RWPE1 (cell line): ENCODE measurements at regions not wholly inside any gene's neighbourhood (a gene's known extent, or its start where the extent isn't known, plus 50 kb on each side); places are given as distances from the start of the nearest gene placed in this dataset.

Experiments
- CTCF ChIA-PET: fragments of 350-600 bp; sonication (Branson Sonifier 250); formaldehyde crosslinking; extraction: SDS; loops from one replicate; lab custom pipeline; 2021; lab: Yijun Ruan, JAX
- POLR2A ChIA-PET: fragments of 400-600 bp; formaldehyde crosslinking; extraction: SDS; loops from one replicate; lab custom pipeline; 2020; ENCODE audit warnings: antibody characterized with exemption; ENCODE audit not compliant: low non-redundant PET; lab: Yijun Ruan, JAX
- DNase-seq: peaks from one replicate; pipeline ENCODE4 v3.0.0; 2012; ENCODE audit warnings: low spot score
- H3K27ac ChIP-seq: fragments of 450-650 bp; 2 replicates; pipeline ENCODE4 v1.5.1; 2017
- CTCF ChIP-seq: fragments of 450-650 bp; conservative IDR thresholded peaks from 2 replicates; pipeline ENCODE4 v1.5.1; 2017; ENCODE audit warnings: low read depth, mild to moderate bottlenecking

GRCh38 chr12:124513297-124513867, 54.0 kb downstream of the NCOR2 start:
- ChIA-PET POLR2A (no interaction called here), CTCF (interaction anchor here (0.6 to 0.8 kb wide), 2 partner anchors 13 to 152 kb away, joined by 3 read pairs; no protein-coding TSS in a partner anchor)
- peak overlapping the region; percentile 100 for H3K27ac ChIP-seq
- no peak for TF ChIP-seq CTCF
- no peak for DNase-seq

- ChIA-PET POLR2A (interaction anchor here (0.8 kb wide), 1 partner anchor 12 kb away, joined by 3 read pairs; no protein-coding TSS in a partner anchor), CTCF (interaction anchor here (0.6 to 0.8 kb wide), 4 partner anchors 12 to 1055 kb away, joined by 3 to 4 read pairs (median 3); no protein-coding TSS in a partner anchor)
- TF ChIP-seq CTCF, result no peak
- DNase-seq, result peak; percentile 83
- peak overlapping the region; percentile 100 for H3K27ac ChIP-seq
These were observed 54.6 kb downstream of the NCOR2 start for GRCh38 chr12:124512667-124513296.

- CTCF ChIA-PET, result no interaction called here
- POLR2A ChIA-PET, result interaction anchor here (0.6 kb wide), 1 partner anchor 171 kb away, joined by 3 read pairs; no protein-coding TSS in a partner anchor
- DNase-seq, result no peak
- peak overlapping the region; percentile 100 for H3K27ac ChIP-seq
- TF ChIP-seq CTCF, result no peak
These were observed 56.0 kb downstream of the NCOR2 start for GRCh38 chr12:124511259-124511985.

GRCh38 chr12:124510301-124510970, 57.0 kb downstream of the NCOR2 start:
- POLR2A ChIA-PET, result no interaction called here
- peak overlapping the region; percentile 100 for H3K27ac ChIP-seq
- no peak for DNase-seq
- CTCF ChIA-PET, result interaction anchor here (0.9 kb wide), 2 partner anchors 27 to 260 kb away, joined by 3 to 5 read pairs; no protein-coding TSS in a partner anchor
- TF ChIP-seq CTCF, result peak; percentile 38

- POLR2A ChIA-PET, result no interaction called here
- peak; percentile 69 for DNase-seq
These were observed 57.6 kb downstream of the NCOR2 start for GRCh38 chr12:124509676-124510300.

More at GRCh38 chr12:124509676-124510300, 57.6 kb downstream of the NCOR2 start:
- TF ChIP-seq CTCF, result no peak
- CTCF ChIA-PET, result interaction anchor here (0.9 kb wide), 2 partner anchors 27 to 261 kb away, joined by 3 to 5 read pairs; no protein-coding TSS in a partner anchor
- H3K27ac ChIP-seq, result peak overlapping the region; percentile 100
